ENCODE measurements at regions not wholly inside any gene's neighbourhood (a gene's known extent, or its start where the extent isn't known, plus 50 kb on each side); places are given as distances from the start of the nearest gene placed in this dataset.

- Histone ChIP-seq H3K18ac (ENCODE audit: low read depth, low read length) (no peak overlapping the region), H3K4ac (ENCODE audit: low read depth, low read length) (no peak overlapping the region), H2BK120ac (ENCODE audit: low read depth, low read length) (no peak overlapping the region), H4K91ac (ENCODE audit: insufficient read depth, low read depth, low read length) (no peak overlapping the region), H4K8ac (ENCODE audit: low read depth in 2 of 2, low read length in 2 of 2) (no peak overlapping the region), H2AK9ac (replicated peaks; ENCODE audit: low read depth, low read length, poor library complexity) (no peak overlapping the region), H3K14ac (replicated peaks; ENCODE audit: low read depth, low read length) (no peak overlapping the region), H3K4me2 (ENCODE audit: low read depth, low read length) (no peak overlapping the region), H3K9me3 (ENCODE audit: control insufficient read depth, insufficient read depth, low read length) (no peaks in the 10 kb centered on the region), H3K79me1 (ENCODE audit: low read depth in 1 of 2, low read length in 2 of 2) (no peaks in the 10 kb centered on the region), H3K27me3 (ENCODE audit: control insufficient read depth, insufficient read depth, low read length) (peaks cover 23% of the 10 kb centered on the region), H3K4me1 (ENCODE audit: control insufficient read depth, insufficient read depth, low read length) (no peaks in the 10 kb centered on the region), H3K9ac (ENCODE audit: low read depth, low read length) (no peak overlapping the region), H3K36me3 (ENCODE audit: control insufficient read depth, insufficient read depth, low read length) (no peaks in the 10 kb centered on the region), H3K4me3 (ENCODE audit: insufficient read depth, low read depth, low read length) (no peak overlapping the region), H3K9me1 (ENCODE audit: insufficient read depth, low read length) (no peaks in the 10 kb centered on the region), H2BK5ac (ENCODE audit: low read depth, low read length, poor library complexity, severe bottlenecking) (no peak overlapping the region), H2BK15ac (ENCODE audit: low read depth, low read length) (no peak overlapping the region), H2BK20ac (ENCODE audit: low read depth, low read length) (no peak overlapping the region), H3K56ac (ENCODE audit: extremely low read depth, insufficient read depth, low read length) (no peak overlapping the region), H2AK5ac (ENCODE audit: low read depth, low read length) (no peak overlapping the region), H4K20me1 (ENCODE audit: insufficient read depth, low read length) (no peaks in the 10 kb centered on the region), H4K5ac (ENCODE audit: low read depth, low read length) (no peak overlapping the region), H3K27ac (ENCODE audit: insufficient read depth, low read length) (no peak overlapping the region), H3K23ac (ENCODE audit: low read depth, low read length) (no peak overlapping the region), H2AFZ (replicated peaks; ENCODE audit: low read length, poor library complexity) (no peak overlapping the region)
- BruUV-seq (replicated peaks) = no TSS peak
- DNase-seq (no peak), ATAC-seq (ENCODE audit: low read depth) (no peak)
- ChIA-PET CTCF (no interaction called here), POLR2A (ENCODE audit: unreplicated experiment) (no interaction called here)
- intact Hi-C loops (cut with micrococcal nuclease) (no loop called here), dilution Hi-C loops (cut with HindIII; ENCODE audit: low sequenced_read_pairs, unreplicated experiment) (no loop called here), in situ Hi-C loops (cut with MboI; ENCODE audit: low sequenced_read_pairs) (no loop called here)
- no CpG with 5 or more reads among the region's 1 CpG for WGBS, 2 experiments (ENCODE audit: extremely low coverage in 2 of 2, insufficient read length in 1 of 2)
- no peak for TF ChIP-seq RAD21 (IDR thresholded peaks at IDR 0.05; ENCODE audit: low read length)
- TF ChIP-seq FOS (IDR thresholded peaks at IDR 0.05; ENCODE audit: low read depth, low read length) = no peak
- no peak for TF ChIP-seq NFE2L2 (IDR thresholded peaks at IDR 0.05; ENCODE audit: low read depth, low read length)
- no peak for TF ChIP-seq MAFK (IDR thresholded peaks at IDR 0.05; ENCODE audit: low read depth, low read length)
- no peak for TF ChIP-seq CTCF (conservative IDR thresholded peaks at IDR 0.05; ENCODE audit: low read depth, low read length)
- TF ChIP-seq POLR2A (IDR thresholded peaks at IDR 0.05; ENCODE audit: low read depth, low read length) = no peak
- TF ChIP-seq SMC3 (IDR thresholded peaks at IDR 0.05; ENCODE audit: low read depth, low read length) = no peak
- TF ChIP-seq MAZ (IDR thresholded peaks at IDR 0.05; ENCODE audit: borderline replicate concordance, low read depth, low read length) = no peak
- no peak for TF ChIP-seq CEBPB (IDR thresholded peaks at IDR 0.05; ENCODE audit: low read depth, low read length)
- no peak for TF ChIP-seq MXI1 (IDR thresholded peaks at IDR 0.05; ENCODE audit: borderline replicate concordance, low read depth, low read length)
- no peak for TF ChIP-seq RFX5 (IDR thresholded peaks at IDR 0.05; ENCODE audit: low read depth, low read length)
- no peak for TF ChIP-seq ELK1 (IDR thresholded peaks at IDR 0.05; ENCODE audit: borderline replicate concordance, low read depth, low read length)
Observed at GRCh38 chrX:45261005-45261404, 60.3 kb upstream of the DIPK2B start.

All from IMR-90 (cell line).